ENCODE measurements at regions not wholly inside any gene's neighbourhood (a gene's known extent, or its start where the extent isn't known, plus 50 kb on each side); places are given as distances from the start of the nearest gene placed in this dataset.

GRCh38 chr6:167661552-167662044 is 165.1 kb upstream of the AFDN start:
- TF ChIP-seq CTCF (IDR thresholded peaks at IDR 0.05) = no peak
- DNase-seq (ENCODE audit: low spot score) = no peak
- H3K27ac ChIP-seq = no peak overlapping the region
- no peak overlapping the region for H3K4me3 ChIP-seq

DNA sequence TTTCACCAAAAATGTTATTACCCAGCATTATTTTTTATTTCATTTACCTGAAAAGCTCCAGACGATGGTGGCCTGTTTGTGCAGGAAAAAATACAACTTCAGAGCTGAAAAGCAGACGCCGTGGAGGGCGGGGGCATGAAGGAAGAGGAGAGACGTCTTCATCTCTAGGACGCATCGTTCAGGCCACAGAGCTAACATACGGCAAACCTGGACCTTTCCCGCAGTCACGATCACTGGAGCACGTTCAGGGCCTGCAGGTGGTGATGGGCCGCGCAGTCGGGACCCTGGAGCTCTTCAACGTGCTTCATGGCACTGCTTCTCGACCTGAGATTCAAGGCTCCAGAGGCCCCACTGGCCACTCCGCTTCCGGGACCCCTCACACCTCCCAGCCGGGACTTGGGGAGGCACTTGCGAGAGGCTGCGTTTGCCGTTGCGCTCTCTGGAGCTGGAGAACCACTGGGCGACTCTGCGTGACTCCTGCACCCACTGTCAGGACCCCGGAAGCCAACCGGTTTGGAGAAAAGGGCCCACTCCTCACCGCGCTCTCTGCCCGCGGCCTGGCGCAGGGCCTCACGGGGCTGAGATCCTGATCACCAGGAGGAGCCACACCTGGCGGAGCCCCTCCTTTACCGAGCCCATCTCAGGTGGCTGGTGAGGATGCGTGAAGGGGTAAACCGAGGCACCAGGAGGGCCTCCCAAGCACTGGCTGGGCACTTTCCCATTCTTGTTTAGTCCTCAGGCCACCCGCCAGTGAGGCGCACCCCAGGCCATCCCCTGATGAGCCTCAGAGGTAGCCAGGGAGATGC is 164.4 kb upstream of the AFDN start:
- no peak for DNase-seq (ENCODE audit: low spot score)

DNA sequence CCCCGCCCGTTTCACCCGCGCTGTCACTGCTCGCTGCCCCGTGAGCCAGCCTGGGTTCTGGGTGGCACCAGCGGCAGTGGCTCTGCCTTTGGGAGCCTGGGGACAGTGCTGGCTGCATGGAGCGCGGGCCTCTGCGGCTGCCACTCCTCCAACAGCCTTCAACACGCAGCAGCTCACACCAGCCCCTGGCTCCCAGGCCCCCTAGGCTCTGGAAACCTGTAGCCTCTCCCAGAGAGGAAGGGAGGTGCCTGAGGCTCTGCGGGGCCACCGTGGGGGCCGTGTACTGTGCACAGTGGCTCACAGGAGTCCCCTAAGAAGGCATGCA is 163.9 kb upstream of the AFDN start:
- TF ChIP-seq CTCF (IDR thresholded peaks at IDR 0.05) = no peak
- Histone ChIP-seq H3K27ac (no peak overlapping the region), H3K4me3 (no peak overlapping the region)
- no peak for DNase-seq (ENCODE audit: low spot score)

More for the DNA sequence above, 164.4 kb upstream of the AFDN start:
- TF ChIP-seq CTCF (IDR thresholded peaks at IDR 0.05) = no peak
- H3K27ac ChIP-seq = no peak overlapping the region
- no peak overlapping the region for H3K4me3 ChIP-seq

DNA sequence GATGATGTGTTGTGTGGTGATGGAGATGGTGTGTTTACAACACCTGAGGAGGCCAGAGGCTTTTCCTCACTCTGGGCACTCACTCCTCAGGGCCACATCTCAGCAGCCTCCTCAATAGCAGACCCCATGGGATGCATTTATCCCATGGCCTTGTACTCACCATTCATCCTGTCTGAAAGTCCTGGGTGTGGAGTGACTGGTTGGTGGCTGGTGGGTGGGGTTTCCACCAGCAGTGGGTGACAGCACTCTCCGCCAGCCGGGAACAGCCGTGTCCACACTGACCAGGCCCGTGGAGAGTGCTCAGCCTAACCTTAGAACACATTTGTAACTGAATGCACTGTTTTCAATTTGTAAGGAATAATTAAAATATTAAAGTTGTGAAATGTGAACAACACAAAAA is 163.4 kb upstream of the AFDN start:
- H3K27ac ChIP-seq = no peak overlapping the region
- TF ChIP-seq CTCF (IDR thresholded peaks at IDR 0.05) = no peak
- no peak for DNase-seq (ENCODE audit: low spot score)
- H3K4me3 ChIP-seq = no peak overlapping the region

- H3K27ac ChIP-seq = no peak overlapping the region
- TF ChIP-seq CTCF (IDR thresholded peaks at IDR 0.05) = no peak
- no peak for DNase-seq (ENCODE audit: low spot score)
- no peak overlapping the region for H3K4me3 ChIP-seq
Observed at GRCh38 chr6:167663784-167664443, 162.8 kb upstream of the AFDN start.

- Histone ChIP-seq H3K27ac (no peak overlapping the region), H3K4me3 (no peak overlapping the region)
- no peak for DNase-seq (ENCODE audit: low spot score)
Observed at GRCh38 chr6:167664678-167665660, 161.7 kb upstream of the AFDN start.

More at GRCh38 chr6:167664678-167665660, 161.7 kb upstream of the AFDN start:
- no peak for TF ChIP-seq CTCF (IDR thresholded peaks at IDR 0.05)

Data from coronary artery (tissue), 2 donors.